ENCODE measurements at regions not wholly inside any gene's neighbourhood (a gene's known extent, or its start where the extent isn't known, plus 50 kb on each side); places are given as distances from the start of the nearest gene placed in this dataset.
A peak's percentile ranks its signal among the peaks of the same experiment; 100 is the strongest.

DNA sequence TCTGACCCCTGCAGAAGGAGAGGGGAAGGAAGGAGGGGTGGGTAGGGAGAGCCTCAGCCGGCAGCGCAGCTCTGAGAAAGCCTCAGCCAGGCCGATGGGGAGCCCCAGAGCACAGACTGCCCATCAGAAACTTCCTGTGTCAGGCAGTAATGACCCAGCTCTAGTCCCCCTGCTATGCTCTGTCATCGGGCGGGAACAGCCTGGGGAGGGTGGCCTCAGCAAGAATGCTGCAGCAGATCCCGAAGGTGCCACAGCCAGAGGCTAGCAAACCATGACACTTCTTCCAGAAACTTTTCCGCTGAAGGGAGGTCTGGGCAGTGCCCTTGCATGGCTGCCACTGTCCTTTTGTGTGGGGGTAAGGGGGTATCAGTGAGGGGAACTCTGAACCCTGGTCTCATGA lies 279.0 kb downstream of the BCOR start:
- no peak overlapping the region for H3K27ac ChIP-seq (ENCODE audit: low read depth, low read length)
- no peak overlapping the region for H3K9ac ChIP-seq (ENCODE audit: low read depth, low read length)
- peaks cover 9% of the 10 kb centered on the region; the same call in 1 of the 2 replicates for H3K27me3 ChIP-seq (ENCODE audit: control insufficient read depth, insufficient read depth, low read length)
- no peaks in the 10 kb centered on the region for H3K36me3 ChIP-seq (ENCODE audit: control insufficient read depth, insufficient read depth, low read length)
- no peak overlapping the region for H3K4me3 ChIP-seq (ENCODE audit: low read depth, low read length)
- no peaks in the 10 kb centered on the region for H3K9me3 ChIP-seq (ENCODE audit: control insufficient read depth, insufficient read depth, low read length)
- H3K4me1 ChIP-seq (ENCODE audit: control insufficient read depth, insufficient read depth, low read length) = peaks cover 45% of the 10 kb centered on the region

DNA sequence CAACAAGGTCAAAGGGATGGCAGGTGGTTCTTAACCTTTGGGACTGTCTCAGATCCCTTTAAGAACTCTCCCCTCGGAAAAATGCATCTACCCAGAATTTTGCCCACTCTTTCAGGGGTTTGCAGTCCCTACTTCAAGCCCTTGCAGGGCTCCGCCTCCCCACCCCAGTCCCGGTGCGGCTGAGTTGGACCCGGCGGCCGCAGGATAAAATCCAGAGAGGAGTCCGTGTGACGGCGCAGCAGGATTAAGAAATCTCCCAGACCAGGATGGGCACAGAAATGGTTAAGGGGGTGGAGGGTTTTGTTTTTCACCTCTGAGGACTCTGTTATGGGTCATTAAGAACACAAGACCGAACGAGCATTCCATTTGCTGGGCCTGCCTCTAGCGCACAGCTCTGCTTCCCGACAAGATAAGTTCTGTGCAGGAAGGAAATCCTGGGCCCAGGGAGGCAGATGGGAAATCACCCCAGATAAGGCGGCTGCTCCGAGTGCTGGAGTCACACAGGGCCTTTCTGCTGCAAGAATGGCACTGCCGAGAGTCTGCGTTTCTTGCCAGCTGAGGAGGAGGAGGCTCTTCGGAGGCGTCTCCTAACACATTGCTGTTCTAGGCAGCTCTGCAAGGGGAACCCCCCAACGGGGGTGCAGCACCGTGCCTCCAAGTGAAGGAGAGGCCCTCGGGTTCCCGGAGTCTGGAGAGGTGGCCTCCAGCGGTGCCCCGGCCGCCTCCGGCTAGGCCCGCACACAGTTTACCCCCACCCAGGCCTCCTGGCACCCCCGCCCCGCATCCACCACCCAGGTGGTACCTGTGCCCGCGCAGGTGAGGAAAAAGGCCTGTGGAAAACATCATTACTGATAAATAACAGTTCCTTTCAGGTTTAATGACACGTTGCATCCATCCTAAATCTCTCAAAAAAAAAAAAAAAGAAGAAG lies 277.6 kb downstream of the BCOR start:
- no peak overlapping the region for H3K9ac ChIP-seq (ENCODE audit: low read depth, low read length)
- peaks cover 43% of the 10 kb centered on the region for H3K4me1 ChIP-seq (ENCODE audit: control insufficient read depth, insufficient read depth, low read length)
- H3K9me3 ChIP-seq (ENCODE audit: control insufficient read depth, insufficient read depth, low read length) = no peaks in the 10 kb centered on the region
- no peaks in the 10 kb centered on the region for H3K36me3 ChIP-seq (ENCODE audit: control insufficient read depth, insufficient read depth, low read length)
- H3K27ac ChIP-seq (ENCODE audit: low read depth, low read length) = peak overlapping the region; percentile 58
- H3K27me3 ChIP-seq (ENCODE audit: control insufficient read depth, insufficient read depth, low read length) = peaks cover 9% of the 10 kb centered on the region; the same call in 1 of the 2 replicates
- H3K4me3 ChIP-seq (ENCODE audit: low read depth, low read length) = peak overlapping the region; percentile 51

GRCh38 chrX:39820938-39821708 lies 276.6 kb downstream of the BCOR start:
- peaks cover 34% of the 10 kb centered on the region for H3K4me1 ChIP-seq (ENCODE audit: control insufficient read depth, insufficient read depth, low read length)
- H3K4me3 ChIP-seq (ENCODE audit: low read depth, low read length) = peak overlapping the region; percentile 51; the same call in 1 of the 2 replicates
- peaks cover 9% of the 10 kb centered on the region; the same call in 1 of the 2 replicates for H3K27me3 ChIP-seq (ENCODE audit: control insufficient read depth, insufficient read depth, low read length)
- no peak overlapping the region for H3K9ac ChIP-seq (ENCODE audit: low read depth, low read length)
- peak overlapping the region; percentile 79 for H3K27ac ChIP-seq (ENCODE audit: low read depth, low read length)
- H3K9me3 ChIP-seq (ENCODE audit: control insufficient read depth, insufficient read depth, low read length) = no peaks in the 10 kb centered on the region
- no peaks in the 10 kb centered on the region for H3K36me3 ChIP-seq (ENCODE audit: control insufficient read depth, insufficient read depth, low read length)

DNA sequence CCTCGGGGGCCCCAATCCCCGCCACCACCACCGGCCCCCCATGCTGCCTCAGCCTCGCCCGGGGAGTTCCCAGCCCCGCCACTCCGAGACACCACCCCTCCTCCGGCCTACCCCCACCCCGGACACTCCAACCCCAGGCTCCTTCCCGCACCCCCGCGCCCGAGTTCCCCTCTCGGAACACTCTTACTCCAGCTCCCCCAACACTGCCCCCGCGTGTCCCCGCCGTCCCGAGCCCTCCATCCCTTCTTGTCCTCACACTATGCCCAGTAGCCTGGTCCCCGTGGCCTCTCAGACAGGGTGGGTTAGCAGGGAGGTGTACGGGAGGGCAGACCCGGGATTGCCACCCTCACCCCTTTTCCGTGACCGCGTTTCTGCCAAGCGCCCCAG lies 276.1 kb downstream of the BCOR start:
- Histone ChIP-seq H3K4me1 (ENCODE audit: control insufficient read depth, insufficient read depth, low read length) (peaks cover 29% of the 10 kb centered on the region), H3K9me3 (ENCODE audit: control insufficient read depth, insufficient read depth, low read length) (no peaks in the 10 kb centered on the region), H3K9ac (ENCODE audit: low read depth, low read length) (no peak overlapping the region), H3K36me3 (ENCODE audit: control insufficient read depth, insufficient read depth, low read length) (no peaks in the 10 kb centered on the region), H3K27ac (ENCODE audit: low read depth, low read length) (peak overlapping the region; percentile 79), H3K4me3 (ENCODE audit: low read depth, low read length) (no peak overlapping the region; the same call in 1 of the 2 replicates), H3K27me3 (ENCODE audit: control insufficient read depth, insufficient read depth, low read length) (peaks cover 9% of the 10 kb centered on the region; the same call in 1 of the 2 replicates)

DNA sequence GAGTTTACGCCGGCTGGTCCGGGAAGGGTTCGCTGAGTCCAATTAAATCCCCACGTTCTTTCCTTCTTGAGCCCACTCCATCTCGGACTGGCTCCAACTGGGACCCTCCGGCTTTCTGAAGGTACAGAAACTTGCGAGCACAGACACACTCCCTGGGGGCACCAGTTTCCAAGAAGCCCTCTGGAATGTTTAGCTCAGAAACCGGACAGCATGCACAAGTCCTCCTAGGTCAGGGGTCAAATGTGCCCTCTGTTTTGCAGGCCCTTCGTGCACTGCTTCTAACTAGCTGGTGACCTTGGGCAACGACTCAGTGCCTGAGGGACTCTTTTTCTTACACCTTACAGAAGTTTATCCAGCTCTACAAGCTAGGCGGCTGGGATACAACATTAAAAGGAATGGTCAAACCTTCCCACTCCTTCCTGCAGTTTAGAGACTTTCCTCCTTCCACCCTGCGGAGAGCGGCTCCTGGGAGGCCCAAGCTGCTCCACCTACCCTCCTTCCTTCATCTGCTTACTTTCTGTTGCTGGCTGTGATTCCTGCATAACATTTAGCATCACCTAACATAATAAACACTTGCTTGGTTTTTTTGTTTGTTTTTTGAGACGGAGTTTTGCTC lies 275.5 kb downstream of the BCOR start:
- Histone ChIP-seq H3K9me3 (ENCODE audit: control insufficient read depth, insufficient read depth, low read length) (no peaks in the 10 kb centered on the region), H3K36me3 (ENCODE audit: control insufficient read depth, insufficient read depth, low read length) (no peaks in the 10 kb centered on the region), H3K4me3 (ENCODE audit: low read depth, low read length) (no peak overlapping the region), H3K27me3 (ENCODE audit: control insufficient read depth, insufficient read depth, low read length) (peaks cover 9% of the 10 kb centered on the region; the same call in 1 of the 2 replicates), H3K27ac (ENCODE audit: low read depth, low read length) (peak overlapping the region; percentile 59), H3K9ac (ENCODE audit: low read depth, low read length) (no peak overlapping the region), H3K4me1 (ENCODE audit: control insufficient read depth, insufficient read depth, low read length) (peaks cover 27% of the 10 kb centered on the region)

DNA sequence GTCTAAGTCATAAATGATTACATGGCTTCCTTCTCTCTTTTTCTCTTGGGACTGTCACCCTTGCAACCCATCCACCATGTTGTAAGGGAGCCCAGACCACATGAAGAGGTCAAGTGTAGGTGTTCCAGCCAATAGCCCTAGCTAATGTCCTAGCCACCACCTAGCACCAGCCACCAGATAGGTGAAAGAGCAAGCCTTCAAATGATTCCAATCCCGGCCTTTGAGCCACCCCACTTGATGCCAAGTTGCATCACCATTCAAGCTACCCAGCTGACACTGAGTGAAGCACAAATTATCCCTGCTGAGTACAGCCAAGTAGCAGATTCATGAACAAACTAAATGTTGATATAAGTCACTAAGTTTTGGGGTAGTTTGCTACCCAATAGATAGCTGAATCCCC lies 274.3 kb downstream of the BCOR start:
- H3K4me3 ChIP-seq (ENCODE audit: low read depth, low read length) = no peak overlapping the region
- peaks cover 15% of the 10 kb centered on the region for H3K4me1 ChIP-seq (ENCODE audit: control insufficient read depth, insufficient read depth, low read length)
- peaks cover 9% of the 10 kb centered on the region; the same call in 1 of the 2 replicates for H3K27me3 ChIP-seq (ENCODE audit: control insufficient read depth, insufficient read depth, low read length)
- no peak overlapping the region for H3K27ac ChIP-seq (ENCODE audit: low read depth, low read length)
- no peaks in the 10 kb centered on the region for H3K36me3 ChIP-seq (ENCODE audit: control insufficient read depth, insufficient read depth, low read length)
- no peaks in the 10 kb centered on the region for H3K9me3 ChIP-seq (ENCODE audit: control insufficient read depth, insufficient read depth, low read length)
- no peak overlapping the region for H3K9ac ChIP-seq (ENCODE audit: low read depth, low read length)

- Histone ChIP-seq H3K9ac (ENCODE audit: low read depth, low read length) (no peak overlapping the region), H3K4me3 (ENCODE audit: low read depth, low read length) (no peak overlapping the region), H3K36me3 (ENCODE audit: control insufficient read depth, insufficient read depth, low read length) (no peaks in the 10 kb centered on the region), H3K27me3 (ENCODE audit: control insufficient read depth, insufficient read depth, low read length) (peaks cover 9% of the 10 kb centered on the region; the same call in 1 of the 2 replicates), H3K4me1 (ENCODE audit: control insufficient read depth, insufficient read depth, low read length) (peaks cover 15% of the 10 kb centered on the region), H3K27ac (ENCODE audit: low read depth, low read length) (no peak overlapping the region), H3K9me3 (ENCODE audit: control insufficient read depth, insufficient read depth, low read length) (no peaks in the 10 kb centered on the region)
Observed at GRCh38 chrX:39823854-39824253, 273.9 kb downstream of the BCOR start.

GRCh38 chrX:39826813-39827543 lies 270.8 kb downstream of the BCOR start:
- 0 out of 2 replicates have a peak, but pooled peaks cover 2% of the 10 kb centered on the region for H3K27me3 ChIP-seq (ENCODE audit: control insufficient read depth, insufficient read depth, low read length)
- no peak overlapping the region for H3K4me3 ChIP-seq (ENCODE audit: low read depth, low read length)
- no peak overlapping the region for H3K9ac ChIP-seq (ENCODE audit: low read depth, low read length)
- peaks cover 4% of the 10 kb centered on the region; the same call in 1 of the 2 replicates for H3K4me1 ChIP-seq (ENCODE audit: control insufficient read depth, insufficient read depth, low read length)
- no peaks in the 10 kb centered on the region for H3K36me3 ChIP-seq (ENCODE audit: control insufficient read depth, insufficient read depth, low read length)
- H3K9me3 ChIP-seq (ENCODE audit: control insufficient read depth, insufficient read depth, low read length) = no peaks in the 10 kb centered on the region
- no peak overlapping the region for H3K27ac ChIP-seq (ENCODE audit: low read depth, low read length)

GRCh38 chrX:39827951-39828350 lies 269.8 kb downstream of the BCOR start:
- H3K9ac ChIP-seq (ENCODE audit: low read depth, low read length) = no peak overlapping the region
- no peak overlapping the region for H3K4me3 ChIP-seq (ENCODE audit: low read depth, low read length)
- H3K9me3 ChIP-seq (ENCODE audit: control insufficient read depth, insufficient read depth, low read length) = no peaks in the 10 kb centered on the region
- no peaks in the 10 kb centered on the region for H3K4me1 ChIP-seq (ENCODE audit: control insufficient read depth, insufficient read depth, low read length)
- H3K27me3 ChIP-seq (ENCODE audit: control insufficient read depth, insufficient read depth, low read length) = 0 out of 2 replicates have a peak, but pooled peaks cover 2% of the 10 kb centered on the region
- H3K36me3 ChIP-seq (ENCODE audit: control insufficient read depth, insufficient read depth, low read length) = no peaks in the 10 kb centered on the region
- no peak overlapping the region for H3K27ac ChIP-seq (ENCODE audit: low read depth, low read length)

GRCh38 chrX:39828971-39829370 lies 268.8 kb downstream of the BCOR start:
- H3K27me3 ChIP-seq (ENCODE audit: control insufficient read depth, insufficient read depth, low read length) = no peaks in the 10 kb centered on the region
- H3K4me3 ChIP-seq (ENCODE audit: low read depth, low read length) = no peak overlapping the region
- H3K9me3 ChIP-seq (ENCODE audit: control insufficient read depth, insufficient read depth, low read length) = no peaks in the 10 kb centered on the region
- no peak overlapping the region for H3K9ac ChIP-seq (ENCODE audit: low read depth, low read length)
- no peaks in the 10 kb centered on the region for H3K36me3 ChIP-seq (ENCODE audit: control insufficient read depth, insufficient read depth, low read length)
- no peak overlapping the region for H3K27ac ChIP-seq (ENCODE audit: low read depth, low read length)
- H3K4me1 ChIP-seq (ENCODE audit: control insufficient read depth, insufficient read depth, low read length) = no peaks in the 10 kb centered on the region
